ENCODE measurements at regions not wholly inside any gene's neighbourhood (a gene's known extent, or its start where the extent isn't known, plus 50 kb on each side); places are given as distances from the start of the nearest gene placed in this dataset.
"Not testable (repeated sequence)": the region's sequence is repeated elsewhere in the genome, so short reads cannot be mapped to it uniquely, and the experiment has no call there.

DNA sequence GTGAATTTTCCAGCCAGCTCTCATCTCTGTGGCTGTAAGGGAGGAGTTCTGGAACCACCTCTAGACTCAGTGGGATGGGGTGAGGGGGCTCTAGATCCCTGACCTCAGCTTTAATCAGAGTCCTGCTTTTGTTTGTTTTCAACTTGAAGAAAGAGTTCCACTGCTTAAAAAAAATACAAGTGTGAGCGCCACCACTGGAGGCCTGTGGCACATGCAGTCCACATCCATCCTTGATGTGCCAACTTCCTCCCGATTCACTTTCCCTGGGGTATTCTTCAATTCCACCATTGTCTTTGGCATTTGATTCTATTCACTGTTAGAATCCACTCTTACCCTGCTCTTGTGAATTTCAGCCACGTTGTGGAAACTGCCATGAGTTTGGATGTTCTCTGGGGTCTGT lies 62.4 kb upstream of the GJB6 start:
- no TSS peak for BruUV-seq (replicated peaks)
- DNase-seq (ENCODE audit: low read depth, low spot score) (no peak), FAIRE-seq (no peak), ATAC-seq (no peak)
- Histone ChIP-seq H2AFZ (ENCODE audit: control insufficient read depth, low read depth, low read length) (no peak overlapping the region), H3K9me3 (replicated peaks; ENCODE audit: control insufficient read depth, insufficient read depth, low read length) (no peaks in the 10 kb centered on the region; the same call in 2 of the 3 replicates), H3K36me3 (ENCODE audit: control insufficient read depth in 2 of 2, insufficient read depth in 2 of 2, low read length in 1 of 2) (no peaks in the 10 kb centered on the region), H3K27me3 (replicated peaks in 1 of 2; ENCODE audit: control insufficient read depth in 2 of 2, insufficient read depth in 2 of 2, low read length in 1 of 2) (no peaks in the 10 kb centered on the region), H3K9ac (ENCODE audit: control insufficient read depth, insufficient read depth, low read length) (no peak overlapping the region), H3K4me3 (no peak overlapping the region), H3K27ac (ENCODE audit: control insufficient read depth, insufficient read depth) (no peak overlapping the region), H4K20me1 (ENCODE audit: control insufficient read depth, insufficient read depth) (no peaks in the 10 kb centered on the region), H3K79me2 (ENCODE audit: control insufficient read depth, insufficient read depth, low read length) (no peaks in the 10 kb centered on the region), H3K4me2 (ENCODE audit: control insufficient read depth, insufficient read depth) (no peak overlapping the region), H3K4me1 (ENCODE audit: control insufficient read depth, insufficient read depth, low read length) (no peaks in the 10 kb centered on the region)
- intact Hi-C loops (cut with micrococcal nuclease; ENCODE audit: unreplicated experiment) (loop anchor here (10.0 kb wide), 1 partner anchor 60 kb away; the partner anchor contains the start of gene GJB6), in situ Hi-C loops (cut with MboI) (no loop called here)
- TF ChIP-seq CHD1 (IDR thresholded peaks at IDR 0.05; ENCODE audit: low read depth, low read length), result no peak
- TF ChIP-seq LARP7 (IDR thresholded peaks at IDR 0.05), result no peak
- TF ChIP-seq KLF5 (IDR thresholded peaks at IDR 0.05; ENCODE audit: partially characterized antibody), result no peak
- TF ChIP-seq IRF4 (IDR thresholded peaks at IDR 0.05; ENCODE audit: low read depth, low read length), result no peak
- no peak for TF ChIP-seq RAD51 (IDR thresholded peaks at IDR 0.05)
- TF ChIP-seq CHD4 (IDR thresholded peaks at IDR 0.05), result no peak
- no peak for TF ChIP-seq POLR2AphosphoS5 (IDR thresholded peaks at IDR 0.05; ENCODE audit: low read length)
- TF ChIP-seq NFYB (IDR thresholded peaks at IDR 0.05; ENCODE audit: insufficient read depth, low read depth, low read length), result no peak
- TF ChIP-seq, protein P1, sequence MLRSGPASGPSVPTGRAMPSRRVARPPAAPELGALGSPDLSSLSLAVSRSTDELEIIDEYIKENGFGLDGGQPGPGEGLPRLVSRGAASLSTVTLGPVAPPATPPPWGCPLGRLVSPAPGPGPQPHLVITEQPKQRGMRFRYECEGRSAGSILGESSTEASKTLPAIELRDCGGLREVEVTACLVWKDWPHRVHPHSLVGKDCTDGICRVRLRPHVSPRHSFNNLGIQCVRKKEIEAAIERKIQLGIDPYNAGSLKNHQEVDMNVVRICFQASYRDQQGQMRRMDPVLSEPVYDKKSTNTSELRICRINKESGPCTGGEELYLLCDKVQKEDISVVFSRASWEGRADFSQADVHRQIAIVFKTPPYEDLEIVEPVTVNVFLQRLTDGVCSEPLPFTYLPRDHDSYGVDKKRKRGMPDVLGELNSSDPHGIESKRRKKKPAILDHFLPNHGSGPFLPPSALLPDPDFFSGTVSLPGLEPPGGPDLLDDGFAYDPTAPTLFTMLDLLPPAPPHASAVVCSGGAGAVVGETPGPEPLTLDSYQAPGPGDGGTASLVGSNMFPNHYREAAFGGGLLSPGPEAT (IDR thresholded peaks at IDR 0.05; ENCODE audit: low read depth), result no peak
- TF ChIP-seq, protein P2, sequence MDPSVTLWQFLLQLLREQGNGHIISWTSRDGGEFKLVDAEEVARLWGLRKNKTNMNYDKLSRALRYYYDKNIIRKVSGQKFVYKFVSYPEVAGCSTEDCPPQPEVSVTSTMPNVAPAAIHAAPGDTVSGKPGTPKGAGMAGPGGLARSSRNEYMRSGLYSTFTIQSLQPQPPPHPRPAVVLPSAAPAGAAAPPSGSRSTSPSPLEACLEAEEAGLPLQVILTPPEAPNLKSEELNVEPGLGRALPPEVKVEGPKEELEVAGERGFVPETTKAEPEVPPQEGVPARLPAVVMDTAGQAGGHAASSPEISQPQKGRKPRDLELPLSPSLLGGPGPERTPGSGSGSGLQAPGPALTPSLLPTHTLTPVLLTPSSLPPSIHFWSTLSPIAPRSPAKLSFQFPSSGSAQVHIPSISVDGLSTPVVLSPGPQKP (IDR thresholded peaks at IDR 0.05; ENCODE audit: low read depth, low read length), result no peak
- no peak for TF ChIP-seq JUND (IDR thresholded peaks at IDR 0.05; ENCODE audit: low read depth, low read length)
- TF ChIP-seq, protein P3, sequence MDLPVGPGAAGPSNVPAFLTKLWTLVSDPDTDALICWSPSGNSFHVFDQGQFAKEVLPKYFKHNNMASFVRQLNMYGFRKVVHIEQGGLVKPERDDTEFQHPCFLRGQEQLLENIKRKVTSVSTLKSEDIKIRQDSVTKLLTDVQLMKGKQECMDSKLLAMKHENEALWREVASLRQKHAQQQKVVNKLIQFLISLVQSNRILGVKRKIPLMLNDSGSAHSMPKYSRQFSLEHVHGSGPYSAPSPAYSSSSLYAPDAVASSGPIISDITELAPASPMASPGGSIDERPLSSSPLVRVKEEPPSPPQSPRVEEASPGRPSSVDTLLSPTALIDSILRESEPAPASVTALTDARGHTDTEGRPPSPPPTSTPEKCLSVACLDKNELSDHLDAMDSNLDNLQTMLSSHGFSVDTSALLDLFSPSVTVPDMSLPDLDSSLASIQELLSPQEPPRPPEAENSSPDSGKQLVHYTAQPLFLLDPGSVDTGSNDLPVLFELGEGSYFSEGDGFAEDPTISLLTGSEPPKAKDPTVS (IDR thresholded peaks at IDR 0.05; ENCODE audit: low read depth, low read length), result no peak
- ChIA-PET CTCF (no interaction called here), SMC1A (ENCODE audit: uncharacterized antibody, unreplicated experiment) (interaction anchor here (1.2 kb wide), 1 partner anchor 8 kb away, joined by 3 read pairs; no protein-coding TSS in a partner anchor), POLR2A (no interaction called here), RAD21 (ENCODE audit: unreplicated experiment) (no interaction called here)
- WGBS (ENCODE audit: insufficient coverage, insufficient replicate concordance, low lambda C conversion rate, missing lambda C conversion rate), result 67% methylated on average over 3 of the region's 3 CpGs

GRCh38 chr13:20292301-20292700 lies 60.2 kb upstream of the GJB6 start:
- RAD21 ChIA-PET (ENCODE audit: unreplicated experiment); H3K4me3 ChIP-seq; H3K36me3 ChIP-seq (ENCODE audit: control insufficient read depth in 2 of 2, insufficient read depth in 2 of 2, low read length in 1 of 2); FAIRE-seq; H3K9ac ChIP-seq (ENCODE audit: control insufficient read depth, insufficient read depth, low read length); H3K79me2 ChIP-seq (ENCODE audit: control insufficient read depth, insufficient read depth, low read length); H3K27me3 ChIP-seq (replicated peaks in 1 of 2; ENCODE audit: control insufficient read depth in 2 of 2, insufficient read depth in 2 of 2, low read length in 1 of 2); DNase-seq (ENCODE audit: low read depth, low spot score); H3K27ac ChIP-seq (ENCODE audit: control insufficient read depth, insufficient read depth); POLR2A ChIA-PET; H4K20me1 ChIP-seq (ENCODE audit: control insufficient read depth, insufficient read depth); H2AFZ ChIP-seq (ENCODE audit: control insufficient read depth, low read depth, low read length); in situ Hi-C loops (cut with MboI); H3K9me3 ChIP-seq (replicated peaks; ENCODE audit: control insufficient read depth, insufficient read depth, low read length); H3K4me2 ChIP-seq (ENCODE audit: control insufficient read depth, insufficient read depth); H3K4me1 ChIP-seq (ENCODE audit: control insufficient read depth, insufficient read depth, low read length); BruUV-seq (replicated peaks); ATAC-seq: not testable (repeated sequence)
- ChIA-PET CTCF (interaction anchor here (1.3 kb wide), 1 partner anchor 35 kb away, joined by 3 read pairs; no protein-coding TSS in a partner anchor), SMC1A (ENCODE audit: uncharacterized antibody, unreplicated experiment) (interaction anchor here (0.9 kb wide), 1 partner anchor 52 kb away, joined by 3 read pairs; no protein-coding TSS in a partner anchor)
- WGBS (ENCODE audit: insufficient coverage, insufficient replicate concordance, low lambda C conversion rate, missing lambda C conversion rate), result 84% methylated on average over 30 of the region's 30 CpGs
- intact Hi-C loops (cut with micrococcal nuclease; ENCODE audit: unreplicated experiment), result loop anchor here (10.0 kb wide), 1 partner anchor 58 kb away; the partner anchor contains the start of gene GJB6
